ENCODE measurements at regions not wholly inside any gene's neighbourhood (a gene's known extent, or its start where the extent isn't known, plus 50 kb on each side); places are given as distances from the start of the nearest gene placed in this dataset.

GRCh38 chr4:106670976-106671375 lies 302.4 kb upstream of the GIMD1 start:
- TF ChIP-seq EZH2 (IDR thresholded peaks at IDR 0.05) = no peak
- no peak for TF ChIP-seq CTCF (IDR thresholded peaks at IDR 0.05)
- no peak for TF ChIP-seq EZH2phosphoT487 (IDR thresholded peaks at IDR 0.05)

All from neural progenitor cell (in vitro differentiated cells).